ENCODE measurements at regions not wholly inside any gene's neighbourhood (a gene's known extent, or its start where the extent isn't known, plus 50 kb on each side); places are given as distances from the start of the nearest gene placed in this dataset.

DNA sequence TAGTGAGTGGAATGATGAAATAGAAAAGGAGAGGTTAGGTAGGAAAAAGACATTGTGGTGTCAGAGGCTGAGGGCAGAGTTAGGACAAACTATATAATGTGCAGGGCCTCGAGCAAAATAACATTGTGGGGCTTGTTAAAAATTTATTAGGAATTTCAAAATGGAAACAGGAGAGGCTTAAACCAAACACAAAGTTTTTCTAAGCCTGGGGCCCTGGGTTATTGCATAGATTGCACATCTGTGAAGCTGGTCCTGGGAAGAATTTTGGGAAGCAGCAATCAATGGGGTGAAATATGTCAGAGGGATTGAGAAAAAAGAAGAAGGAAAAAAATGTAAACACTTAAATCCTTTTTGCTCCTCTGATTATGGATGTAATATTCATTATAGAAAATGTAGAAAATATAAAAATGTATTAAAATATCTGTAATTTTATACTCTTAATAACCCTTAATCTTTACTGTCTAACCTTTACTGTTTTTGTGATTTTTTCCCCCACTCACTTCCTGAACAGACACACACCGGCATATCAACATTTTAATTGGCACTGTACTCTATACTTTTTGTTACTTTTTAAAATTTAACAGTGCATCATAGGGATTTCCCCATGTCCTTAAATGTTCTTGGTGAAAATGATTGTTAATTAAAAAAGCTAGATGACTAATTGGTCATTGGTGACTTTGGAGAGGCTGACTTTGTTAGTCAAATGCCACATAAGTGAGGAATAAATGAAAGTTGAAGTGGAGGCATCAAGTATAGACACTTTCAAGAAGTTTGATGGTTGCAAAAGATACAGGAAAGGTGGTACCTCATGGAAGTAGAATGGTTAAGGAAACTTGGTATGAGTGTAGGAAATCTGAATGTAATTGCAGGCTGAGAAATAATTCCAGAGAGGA lies 183.4 kb downstream of the NFKBIZ start:
- Histone ChIP-seq H3K36me3 (replicated peaks in 1 of 2; ENCODE audit: control insufficient read depth in 1 of 2, insufficient read depth in 2 of 2, low read length in 2 of 2) (no peaks in the 10 kb centered on the region), H4K20me1 (ENCODE audit: insufficient read depth, low read length) (no peaks in the 10 kb centered on the region), H3K4me1 (ENCODE audit: insufficient read depth, low read length) (no peaks in the 10 kb centered on the region), H3K27me3 (ENCODE audit: control insufficient read depth in 1 of 2, insufficient read depth in 2 of 2, low read length in 2 of 2) (no peaks in the 10 kb centered on the region), H3K9me3 (ENCODE audit: low read length) (no peaks in the 10 kb centered on the region), H2AFZ (ENCODE audit: low read length) (no peak overlapping the region), H3K4me2 (ENCODE audit: low read depth, low read length) (no peak overlapping the region), H3K27ac (ENCODE audit: extremely low read length, insufficient read depth, low read length) (no peak overlapping the region), H3K9ac (ENCODE audit: insufficient read depth, low read depth, low read length) (no peak overlapping the region), H3K4me3 (replicated peaks in 1 of 3; ENCODE audit: insufficient read depth in 1 of 3, low read depth in 2 of 3, low read length in 3 of 3) (no peak overlapping the region), H3K79me2 (ENCODE audit: insufficient read depth, low read length) (no peaks in the 10 kb centered on the region)
- WGBS (ENCODE audit: low lambda C conversion rate), result 42% methylated on average over 2 of the region's 2 CpGs
- ChIA-PET CTCF (ENCODE audit: low intra/inter-chr PET ratio, low total read pairs) (no interaction called here), POLR2A (no interaction called here)
- BruUV-seq (replicated peaks), result no TSS peak
- TF ChIP-seq ZBTB8A (CRISPR knock-in tag; IDR thresholded peaks at IDR 0.05; ENCODE audit: borderline replicate concordance, low read depth), result no peak
- no peak for TF ChIP-seq CHD4 (IDR thresholded peaks at IDR 0.05; ENCODE audit: borderline replicate concordance, low read length)
- TF ChIP-seq, protein P1, sequence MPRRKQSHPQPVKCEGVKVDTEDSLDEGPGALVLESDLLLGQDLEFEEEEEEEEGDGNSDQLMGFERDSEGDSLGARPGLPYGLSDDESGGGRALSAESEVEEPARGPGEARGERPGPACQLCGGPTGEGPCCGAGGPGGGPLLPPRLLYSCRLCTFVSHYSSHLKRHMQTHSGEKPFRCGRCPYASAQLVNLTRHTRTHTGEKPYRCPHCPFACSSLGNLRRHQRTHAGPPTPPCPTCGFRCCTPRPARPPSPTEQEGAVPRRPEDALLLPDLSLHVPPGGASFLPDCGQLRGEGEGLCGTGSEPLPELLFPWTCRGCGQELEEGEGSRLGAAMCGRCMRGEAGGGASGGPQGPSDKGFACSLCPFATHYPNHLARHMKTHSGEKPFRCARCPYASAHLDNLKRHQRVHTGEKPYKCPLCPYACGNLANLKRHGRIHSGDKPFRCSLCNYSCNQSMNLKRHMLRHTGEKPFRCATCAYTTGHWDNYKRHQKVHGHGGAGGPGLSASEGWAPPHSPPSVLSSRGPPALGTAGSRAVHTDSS (CRISPR knock-in tag; conservative IDR thresholded peaks at IDR 0.05), result no peak
- TF ChIP-seq ZUFSP (CRISPR knock-in tag; IDR thresholded peaks at IDR 0.05; ENCODE audit: borderline replicate concordance), result no peak
- no peak for TF ChIP-seq ZNF790 (CRISPR knock-in tag; IDR thresholded peaks at IDR 0.05; ENCODE audit: borderline replicate concordance)
- no peak for TF ChIP-seq XBP1 (CRISPR knock-in tag; IDR thresholded peaks at IDR 0.05)
- ATAC-seq, result no peak
- no peak for DNase-seq (ENCODE audit: low spot score)
- FAIRE-seq, result no peak
- in situ Hi-C loops (cut with HindIII; ENCODE audit: extremely low pct_ligation_motif_present, low pct_unique_long_range_greater_than_20kb), result no loop called here
- intact Hi-C loops (cut with micrococcal nuclease; ENCODE audit: unreplicated experiment), result no loop called here
